ENCODE measurements at regions not wholly inside any gene's neighbourhood (a gene's known extent, or its start where the extent isn't known, plus 50 kb on each side); places are given as distances from the start of the nearest gene placed in this dataset.

DNA sequence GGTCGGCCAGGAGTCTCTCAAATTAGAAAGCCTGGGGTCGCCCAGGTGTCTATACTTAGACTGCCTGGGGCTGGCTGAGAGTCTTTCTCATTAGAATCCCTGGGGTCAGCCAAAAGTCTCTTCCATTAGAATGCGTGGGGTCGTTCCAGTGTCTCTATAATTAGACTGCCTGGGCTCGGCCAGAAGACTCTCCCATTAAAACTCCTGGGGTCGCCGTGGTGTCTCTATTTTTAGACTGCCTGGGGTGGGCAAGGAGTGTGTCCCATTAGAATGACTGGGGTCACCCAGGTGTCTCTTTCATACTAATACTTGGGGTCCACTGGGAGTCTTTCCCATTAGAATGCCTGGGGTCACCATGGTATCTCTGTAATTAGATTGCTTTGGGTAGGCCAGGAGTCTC is 2227.7 kb downstream of the TP53TG3F start:
- intact Hi-C loops (cut with micrococcal nuclease), result no loop called here
- Histone ChIP-seq H3K9ac (ENCODE audit: insufficient read depth in 1 of 2, low read depth in 2 of 2, low read length in 2 of 2) (no peak overlapping the region), H3K4me1 (replicated peaks in 1 of 2; ENCODE audit: control insufficient read depth in 2 of 2, insufficient read depth in 2 of 2, low read length in 2 of 2) (no peaks in the 10 kb centered on the region), H3K9me1 (ENCODE audit: control insufficient read depth, insufficient read depth, low read length) (no peaks in the 10 kb centered on the region), H3K27me3 (ENCODE audit: control insufficient read depth in 2 of 2, insufficient read depth in 2 of 2, low read length in 2 of 2) (no peaks in the 10 kb centered on the region), H3K27ac (ENCODE audit: extremely low read depth, low read depth, low read length) (no peak overlapping the region), H3K79me2 (ENCODE audit: control insufficient read depth, insufficient read depth, low read length) (no peaks in the 10 kb centered on the region), H2AFZ (ENCODE audit: low read depth, low read length) (no peak overlapping the region), H4K20me1 (replicated peaks; ENCODE audit: control insufficient read depth, insufficient read depth, low read length) (no peaks in the 10 kb centered on the region), H3K4me3 (no peak overlapping the region), H3K36me3 (ENCODE audit: control insufficient read depth, insufficient read depth, low read length) (no peaks in the 10 kb centered on the region), H3K9me3 (replicated peaks; ENCODE audit: control insufficient read depth, insufficient read depth, low read depth, low read length) (no peaks in the 10 kb centered on the region), H3K4me2 (ENCODE audit: insufficient read depth, low read length) (no peak overlapping the region)
- in situ Hi-C loops (cut with MboI), result no loop called here
- DNase-seq (ENCODE audit: extremely low read depth in 1 of 4, low spot score in 3 of 4), result no peak
- TF ChIP-seq FOXJ2 (tag; IDR thresholded peaks at IDR 0.05) (no peak), MYNN (IDR thresholded peaks at IDR 0.05) (no peak), MYNN (CRISPR knock-in tag; IDR thresholded peaks at IDR 0.05) (no peak), SRSF1 (IDR thresholded peaks at IDR 0.05; ENCODE audit: low read depth, low read length) (no peak), FOXA3 (CRISPR knock-in tag; conservative IDR thresholded peaks at IDR 0.05 in 1 of 2, IDR thresholded peaks at IDR 0.05 in 1 of 2) (no peak), USF2 (CRISPR knock-in tag; IDR thresholded peaks at IDR 0.05) (no peak), HDAC3 (IDR thresholded peaks at IDR 0.05; ENCODE audit: borderline replicate concordance, partially characterized antibody) (no peak), TCFL5 (CRISPR knock-in tag; conservative IDR thresholded peaks at IDR 0.05) (no peak), PRPF4 (IDR thresholded peaks at IDR 0.05; ENCODE audit: insufficient read depth, low read depth, low read length, poor library complexity, severe bottlenecking) (no peak), PRMT5 (CRISPR knock-in tag; IDR thresholded peaks at IDR 0.05) (no peak), SIN3B (IDR thresholded peaks at IDR 0.05; ENCODE audit: low read depth) (no peak), SMARCA4 (IDR thresholded peaks at IDR 0.05) (no peak)
- TF ChIP-seq, protein P1, sequence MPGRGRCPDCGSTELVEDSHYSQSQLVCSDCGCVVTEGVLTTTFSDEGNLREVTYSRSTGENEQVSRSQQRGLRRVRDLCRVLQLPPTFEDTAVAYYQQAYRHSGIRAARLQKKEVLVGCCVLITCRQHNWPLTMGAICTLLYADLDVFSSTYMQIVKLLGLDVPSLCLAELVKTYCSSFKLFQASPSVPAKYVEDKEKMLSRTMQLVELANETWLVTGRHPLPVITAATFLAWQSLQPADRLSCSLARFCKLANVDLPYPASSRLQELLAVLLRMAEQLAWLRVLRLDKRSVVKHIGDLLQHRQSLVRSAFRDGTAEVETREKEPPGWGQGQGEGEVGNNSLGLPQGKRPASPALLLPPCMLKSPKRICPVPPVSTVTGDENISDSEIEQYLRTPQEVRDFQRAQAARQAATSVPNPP (IDR thresholded peaks at IDR 0.05; ENCODE audit: borderline replicate concordance, insufficient read depth, insufficient read length), result no peak
- ChIA-PET POLR2A (no interaction called here), CTCF (ENCODE audit: low intra/inter-chr PET ratio) (no interaction called here)
- no peak for FAIRE-seq
- 3% methylated on average over 5 of the region's 7 CpGs for WGBS (ENCODE audit: insufficient coverage, low coverage, missing lambda C conversion rate)
- BruUV-seq (replicated peaks), result no TSS peak
- no peak for ATAC-seq

Measured in K562 (cell line).